Brain microvascular endothelial cell (primary cell): ENCODE measurements at regions not wholly inside any gene's neighbourhood (a gene's known extent, or its start where the extent isn't known, plus 50 kb on each side); places are given as distances from the start of the nearest gene placed in this dataset.

ENCODE experiments used
- DNase-seq: peaks from one replicate; pipeline ENCODE4 v3.0.0-alpha.2; 2020
- H3K27ac ChIP-seq: fragments of 250-450 bp; sonication (Bioruptor Pico); 2 replicates; pipeline ENCODE4 v1.5.1; 2020; ENCODE audit warnings: mild to moderate bottlenecking, moderate library complexity
- H3K27me3 ChIP-seq: fragments of 250-450 bp; sonication (Bioruptor Pico); replicated peaks from 2 replicates; pipeline ENCODE4 v1.5.1; 2020; ENCODE audit warnings: mild to moderate bottlenecking
- H3K36me3 ChIP-seq: fragments of 250-450 bp; sonication (Bioruptor Pico); replicated peaks from 2 replicates; pipeline ENCODE4 v1.5.1; 2020; ENCODE audit warnings: mild to moderate bottlenecking
- H3K4me3 ChIP-seq: 2 replicates; pipeline ENCODE4 v1.5.1; 2011; ENCODE audit warnings: low read depth, mild to moderate bottlenecking, control low read depth, low read length, moderate library complexity
- CTCF ChIP-seq: IDR thresholded peaks from 2 replicates; pipeline ENCODE4 v1.5.1; 2011; ENCODE audit warnings: low read depth, mild to moderate bottlenecking, moderate library complexity, low read length, control low read depth, inconsistent platforms; ENCODE audit errors: missing control alignments
- in situ Hi-C: cut with HindIII; loops from 2 replicates; pipeline ENCODE4 v1.10.0; 2017; ENCODE audit warnings: low sequenced_read_pairs, low pct_ligation_motif_present

DNA sequence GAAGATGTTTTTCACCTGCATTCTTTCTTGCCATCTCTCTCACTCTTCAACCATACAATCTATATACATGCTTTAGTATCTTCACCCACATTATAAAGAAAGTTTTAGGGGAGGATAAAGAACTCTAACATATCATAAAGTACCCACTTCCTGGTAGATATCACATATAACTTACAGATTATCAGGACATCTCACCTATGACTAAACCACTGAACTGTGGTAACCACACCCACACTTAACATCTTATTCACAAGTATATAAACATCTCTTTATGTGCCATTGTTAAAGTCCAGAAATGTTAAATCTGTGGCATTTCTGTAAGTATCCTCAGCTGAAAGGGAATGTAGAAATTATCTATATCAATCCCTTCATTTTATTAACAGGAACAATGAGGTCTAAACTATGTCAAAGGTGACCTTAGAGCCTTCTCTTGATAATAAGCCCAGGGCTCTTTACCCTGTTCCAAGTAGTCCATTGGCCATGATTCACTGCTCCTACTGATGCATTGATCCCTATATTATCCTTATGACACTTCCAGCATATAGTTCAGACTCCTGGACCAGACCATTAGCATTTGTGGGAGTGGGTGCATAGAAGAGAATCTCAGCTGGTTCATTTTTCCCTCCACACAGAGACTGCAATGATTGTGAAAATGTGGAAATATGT, 182.4 kb downstream of the SUCLG1 start:
- no peak overlapping the region for H3K4me3 ChIP-seq
- H3K27me3 ChIP-seq, result no peaks in the 10 kb centered on the region
- no peaks in the 10 kb centered on the region for H3K36me3 ChIP-seq
- no peak overlapping the region for H3K27ac ChIP-seq
- no peak for TF ChIP-seq CTCF
- in situ Hi-C loops, result no loop called here
- no peak for DNase-seq

- in situ Hi-C loops, result no loop called here
- H3K27ac ChIP-seq, result no peak overlapping the region
- no peaks in the 10 kb centered on the region for H3K27me3 ChIP-seq
- no peak for TF ChIP-seq CTCF
- DNase-seq, result no peak
- H3K4me3 ChIP-seq, result no peak overlapping the region
- no peaks in the 10 kb centered on the region for H3K36me3 ChIP-seq
Measured at GRCh38 chr2:84273406-84273805, 185.7 kb downstream of the SUCLG1 start.

DNA sequence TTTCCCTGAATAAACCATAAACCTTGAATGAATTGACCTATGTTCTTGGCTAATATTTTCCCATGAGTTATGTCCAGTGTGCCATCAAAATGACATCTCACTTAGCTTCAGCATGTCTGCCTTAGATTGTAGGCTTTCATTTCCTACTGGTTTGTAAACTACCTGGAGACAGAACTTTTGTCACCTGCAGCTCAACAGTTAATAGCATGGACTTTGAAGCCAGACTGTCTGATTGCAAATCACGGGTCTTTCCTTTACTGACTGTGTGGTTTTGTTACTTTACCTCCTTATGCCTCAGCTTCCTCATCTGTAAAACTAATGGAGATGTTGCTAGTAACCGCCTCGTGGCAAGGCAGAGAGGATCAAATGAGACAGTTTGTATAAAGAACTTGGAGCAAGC, 187.1 kb downstream of the SUCLG1 start:
- DNase-seq, result no peak
- Histone ChIP-seq H3K4me3 (no peak overlapping the region), H3K27ac (no peak overlapping the region), H3K36me3 (no peaks in the 10 kb centered on the region), H3K27me3 (no peaks in the 10 kb centered on the region)
- in situ Hi-C loops, result no loop called here
- no peak for TF ChIP-seq CTCF

DNA sequence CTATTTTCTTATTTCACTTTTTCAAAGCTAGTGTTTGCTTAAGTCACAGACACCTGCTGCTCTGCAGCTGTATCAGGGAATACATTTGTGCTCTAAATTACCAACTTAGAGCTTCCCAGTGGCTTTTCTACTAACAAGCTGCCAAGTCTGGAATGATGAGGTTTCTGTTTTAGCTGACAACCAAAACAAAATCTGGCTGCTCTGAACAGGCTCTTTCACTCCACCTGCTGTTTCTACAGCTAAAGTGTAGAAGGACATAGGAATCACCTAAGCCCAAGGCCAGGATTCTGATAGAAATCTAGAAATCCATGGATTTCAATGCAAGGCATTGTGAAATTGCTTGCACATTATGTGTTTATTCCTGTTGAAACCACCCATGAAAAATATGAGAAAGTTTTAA, 201.2 kb downstream of the SUCLG1 start:
- no peak overlapping the region for H3K27ac ChIP-seq
- H3K36me3 ChIP-seq, result no peaks in the 10 kb centered on the region
- DNase-seq, result no peak
- no peak overlapping the region for H3K4me3 ChIP-seq
- H3K27me3 ChIP-seq, result no peaks in the 10 kb centered on the region
- no peak for TF ChIP-seq CTCF
- in situ Hi-C loops, result no loop called here

DNA sequence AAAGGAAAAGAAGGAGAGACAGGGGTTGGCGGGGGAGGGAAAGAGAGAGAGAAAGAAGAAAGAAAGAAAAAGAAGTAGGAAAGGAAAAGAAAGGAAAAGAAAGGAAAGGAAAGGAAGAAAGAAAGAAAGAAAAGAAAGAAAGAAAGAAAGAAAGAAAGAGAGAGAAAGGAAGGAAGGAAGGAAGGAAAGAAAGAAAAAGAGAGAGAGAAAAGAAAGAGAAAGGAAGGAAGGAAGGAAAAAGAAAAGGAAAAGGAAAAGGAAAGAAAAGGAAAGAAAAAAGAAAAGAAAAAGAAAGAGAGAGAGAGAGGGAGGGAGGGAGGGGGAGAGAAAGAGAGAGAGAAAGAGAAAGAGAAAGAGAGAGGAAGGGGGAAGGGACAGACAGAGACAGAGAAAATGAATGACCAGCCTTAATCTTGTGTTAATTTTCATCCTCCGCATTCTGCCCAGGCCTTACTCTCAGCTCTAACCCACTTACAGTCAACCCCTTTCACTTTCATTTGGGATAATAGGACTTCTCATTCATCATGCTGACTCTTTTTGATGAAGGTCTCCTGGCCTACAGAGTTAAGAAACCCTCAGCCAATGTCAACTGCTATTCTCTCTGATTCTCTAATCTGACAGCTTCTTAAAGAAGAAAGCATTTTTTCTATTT, 207.3 kb downstream of the SUCLG1 start:
- TF ChIP-seq CTCF, result no peak
- no peak for DNase-seq
- no peaks in the 10 kb centered on the region for H3K36me3 ChIP-seq
- H3K27ac ChIP-seq, result no peak overlapping the region
- H3K27me3 ChIP-seq, result no peaks in the 10 kb centered on the region
- no peak overlapping the region for H3K4me3 ChIP-seq
- in situ Hi-C loops, result no loop called here

DNA sequence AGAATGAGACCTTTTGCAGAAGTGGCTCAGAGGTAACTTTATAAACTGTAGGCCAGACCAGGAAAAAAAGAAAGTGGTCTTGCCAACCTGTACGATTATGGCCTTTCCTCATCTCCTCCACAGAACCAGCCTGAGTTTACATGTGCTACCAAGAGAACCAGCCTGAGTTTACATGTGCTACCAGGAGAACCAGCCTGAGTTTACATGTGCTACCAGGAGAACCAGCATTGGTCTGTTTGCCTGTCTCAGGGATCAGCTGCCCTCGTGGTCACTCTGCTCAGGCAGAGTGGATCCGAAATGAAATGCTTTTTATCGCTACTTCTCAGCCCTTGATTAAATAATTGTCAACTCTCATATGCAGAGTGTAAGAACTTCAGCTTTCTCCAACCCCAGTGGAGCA, 209.9 kb downstream of the SUCLG1 start:
- in situ Hi-C loops, result no loop called here
- Histone ChIP-seq H3K4me3 (no peak overlapping the region), H3K27me3 (no peaks in the 10 kb centered on the region), H3K36me3 (no peaks in the 10 kb centered on the region), H3K27ac (no peak overlapping the region)
- TF ChIP-seq CTCF, result no peak
- no peak for DNase-seq
